GM19455 (cell line): ENCODE measurements at regions not wholly inside any gene's neighbourhood (a gene's known extent, or its start where the extent isn't known, plus 50 kb on each side); places are given as distances from the start of the nearest gene placed in this dataset.
"Not testable (repeated sequence)": the region's sequence is repeated elsewhere in the genome, so short reads cannot be mapped to it uniquely, and the experiment has no call there.

Source experiments
- ATAC-seq: cut with Tn5 transposase; IDR thresholded peaks from one replicate; pipeline ENCODE4 v1.9.1; 2021; ENCODE audit not compliant: unreplicated experiment

- ATAC-seq = no peak
Measured at GRCh38 chr11:109480251-109480650, 58.3 kb downstream of the C11orf87 start.

GRCh38 chr11:109486129-109486528 is 64.1 kb downstream of the C11orf87 start:
- no peak for ATAC-seq

- ATAC-seq = no peak
Measured at GRCh38 chr11:109490953-109491635, 69.1 kb downstream of the C11orf87 start.

- ATAC-seq = no peak
Measured at GRCh38 chr11:109506115-109506514, 84.1 kb downstream of the C11orf87 start.

GRCh38 chr11:109507331-109507730 is 85.3 kb downstream of the C11orf87 start:
- no peak for ATAC-seq

GRCh38 chr11:109507836-109508561 is 86.0 kb downstream of the C11orf87 start:
- no peak for ATAC-seq

- no peak for ATAC-seq
Measured at GRCh38 chr11:109508943-109509342, 87.0 kb downstream of the C11orf87 start.

GRCh38 chr11:109510316-109510715 is 88.3 kb downstream of the C11orf87 start:
- no peak for ATAC-seq

GRCh38 chr11:109511598-109511997 is 89.6 kb downstream of the C11orf87 start:
- no peak for ATAC-seq

- no peak for ATAC-seq
Measured at GRCh38 chr11:109512249-109512648, 90.3 kb downstream of the C11orf87 start.

GRCh38 chr11:109512680-109513079 is 90.7 kb downstream of the C11orf87 start:
- no peak for ATAC-seq

- ATAC-seq = no peak
Measured at GRCh38 chr11:109514313-109515018, 92.5 kb downstream of the C11orf87 start.

GRCh38 chr11:109519253-109519652 is 97.3 kb downstream of the C11orf87 start:
- ATAC-seq = no peak

- no peak for ATAC-seq
Measured at GRCh38 chr11:109521571-109522086, 99.6 kb downstream of the C11orf87 start.

- ATAC-seq = no peak
Measured at GRCh38 chr11:109522116-109522755, 100.2 kb downstream of the C11orf87 start.

GRCh38 chr11:109525636-109526035 is 103.6 kb downstream of the C11orf87 start:
- ATAC-seq = not testable (repeated sequence)

- no peak for ATAC-seq
Measured at GRCh38 chr11:109526061-109526460, 104.1 kb downstream of the C11orf87 start.

- no peak for ATAC-seq
Measured at GRCh38 chr11:109526931-109527330, 104.9 kb downstream of the C11orf87 start.

- no peak for ATAC-seq
Measured at GRCh38 chr11:109527496-109527895, 105.5 kb downstream of the C11orf87 start.

- no peak for ATAC-seq
Measured at GRCh38 chr11:109547356-109548027, 125.5 kb downstream of the C11orf87 start.

GRCh38 chr11:109552376-109552775 is 130.4 kb downstream of the C11orf87 start:
- ATAC-seq = no peak
